Testis (tissue), 2 donors: ENCODE measurements at regions not wholly inside any gene's neighbourhood (a gene's known extent, or its start where the extent isn't known, plus 50 kb on each side); places are given as distances from the start of the nearest gene placed in this dataset.

ENCODE experiments used
- CTCF ChIP-seq, 3 experiments: fragments of 450-650 bp in 2 of 3; fragments of 200-600 bp in 1 of 3; sonication (generic) in 1 of 3; IDR thresholded peaks; one replicate each; pipeline ENCODE4 v1.5.1; 2016 to 2019; ENCODE audit warnings: antibody characterized with exemption in 3 of 3, mild to moderate bottlenecking in 2 of 3, moderate library complexity in 1 of 3
- POLR2A ChIP-seq: fragments of 450-650 bp; IDR thresholded peaks from one replicate; pipeline ENCODE4 v1.6.1; 2017; ENCODE audit warnings: antibody characterized with exemption, mild to moderate bottlenecking, moderate library complexity

GRCh38 chr15:96183514-96183850 is 147.0 kb upstream of the NR2F2 start:
- TF ChIP-seq CTCF (IDR thresholded peaks at IDR 0.05) = no peak
- no peak for TF ChIP-seq POLR2A
